NCI-H345 treated with DMSO at 0.1 percent for 48 hours (cell line): ENCODE measurements at regions not wholly inside any gene's neighbourhood (a gene's known extent, or its start where the extent isn't known, plus 50 kb on each side); places are given as distances from the start of the nearest gene placed in this dataset.
A peak's percentile ranks its signal among the peaks of the same experiment; 100 is the strongest.
"Not testable (repeated sequence)": the region's sequence is repeated elsewhere in the genome, so short reads cannot be mapped to it uniquely, and the experiment has no call there.

Source experiments
- DNase-seq: peaks from one replicate; lab custom pipeline; 2025; ENCODE audit not compliant: unreplicated experiment; lab: John Stamatoyannopoulos, UW

GRCh38 chr13:83151308-83151660 lies 731.0 kb downstream of the SLITRK1 start:
- no peak for DNase-seq

- no peak for DNase-seq
Observed at GRCh38 chr13:83150616-83151307, 731.5 kb downstream of the SLITRK1 start.

- no peak for DNase-seq
Observed at GRCh38 chr13:83136660-83137059, 745.6 kb downstream of the SLITRK1 start.

GRCh38 chr13:83125791-83126190 lies 756.5 kb downstream of the SLITRK1 start:
- DNase-seq, result peak; percentile 3

- no peak for DNase-seq
Observed at GRCh38 chr13:83121896-83122295, 760.4 kb downstream of the SLITRK1 start.

- no peak for DNase-seq
Observed at GRCh38 chr13:83117046-83117445, 765.2 kb downstream of the SLITRK1 start.

GRCh38 chr13:83101574-83102247 lies 780.6 kb downstream of the SLITRK1 start:
- not testable (repeated sequence) for DNase-seq

GRCh38 chr13:83100237-83100636 lies 782.0 kb downstream of the SLITRK1 start:
- DNase-seq, result no peak

GRCh38 chr13:83088858-83089257 lies 793.4 kb downstream of the SLITRK1 start:
- DNase-seq, result no peak

- no peak for DNase-seq
Observed at GRCh38 chr13:83086948-83087347, 795.3 kb downstream of the SLITRK1 start.

- no peak for DNase-seq
Observed at GRCh38 chr13:83086088-83086487, 796.2 kb downstream of the SLITRK1 start.

- no peak for DNase-seq
Observed at GRCh38 chr13:83085186-83085900, 796.9 kb downstream of the SLITRK1 start.

- DNase-seq, result no peak
Observed at GRCh38 chr13:83077499-83077898, 804.8 kb downstream of the SLITRK1 start.

GRCh38 chr13:83073930-83074329 lies 808.3 kb downstream of the SLITRK1 start:
- DNase-seq, result not testable (repeated sequence)

- DNase-seq, result no peak
Observed at GRCh38 chr13:83065108-83065507, 817.2 kb downstream of the SLITRK1 start.

- DNase-seq, result no peak
Observed at GRCh38 chr13:83057119-83057518, 825.2 kb downstream of the SLITRK1 start.

GRCh38 chr13:83056269-83056668 lies 826.0 kb downstream of the SLITRK1 start:
- no peak for DNase-seq

GRCh38 chr13:83048419-83048818 lies 833.9 kb downstream of the SLITRK1 start:
- DNase-seq, result no peak

GRCh38 chr13:83024955-83025594 lies 857.2 kb downstream of the SLITRK1 start:
- DNase-seq, result no peak

GRCh38 chr13:83024232-83024631 lies 858.0 kb downstream of the SLITRK1 start:
- DNase-seq, result no peak

GRCh38 chr13:83019986-83020385 lies 862.3 kb downstream of the SLITRK1 start:
- DNase-seq, result no peak

- DNase-seq, result no peak
Observed at GRCh38 chr13:83009987-83010386, 872.3 kb downstream of the SLITRK1 start.
